IMR-90 (cell line): ENCODE measurements at regions not wholly inside any gene's neighbourhood (a gene's known extent, or its start where the extent isn't known, plus 50 kb on each side); places are given as distances from the start of the nearest gene placed in this dataset.

ENCODE experiments used
- FOS ChIP-seq: fragments of 150-350 bp; IDR thresholded peaks from 2 replicates; pipeline ENCODE4 v1.6.1; 2016; ENCODE audit warnings: low read depth, low read length
- MAFK ChIP-seq: IDR thresholded peaks from 2 replicates; pipeline ENCODE4 v1.6.1; 2012; ENCODE audit warnings: low read depth, low read length, improper control_type of control experiment
- MXI1 ChIP-seq: IDR thresholded peaks from 2 replicates; pipeline ENCODE4 v1.6.1; 2012; ENCODE audit warnings: low read depth, mild to moderate bottlenecking, low read length, moderate library complexity, borderline replicate concordance
- POLR2A ChIP-seq: IDR thresholded peaks from 2 replicates; pipeline ENCODE4 v1.6.1; 2012; ENCODE audit warnings: mild to moderate bottlenecking, low read depth, low read length
- RAD21 ChIP-seq: IDR thresholded peaks from 2 replicates; pipeline ENCODE4 v1.6.1; 2012; ENCODE audit warnings: low read length, improper control_type of control experiment
- RCOR1 ChIP-seq: IDR thresholded peaks from 2 replicates; pipeline ENCODE4 v1.6.1; 2012; ENCODE audit warnings: mild to moderate bottlenecking, low read length, improper control_type of control experiment; ENCODE audit not compliant: insufficient replicate concordance
- TF ChIP-seq, protein P1 (sequence below): conservative IDR thresholded peaks from 2 replicates; pipeline ENCODE4 v1.5.1; 2012; ENCODE audit warnings: mild to moderate bottlenecking, low read depth, low read length, improper control_type of control experiment

DNA sequence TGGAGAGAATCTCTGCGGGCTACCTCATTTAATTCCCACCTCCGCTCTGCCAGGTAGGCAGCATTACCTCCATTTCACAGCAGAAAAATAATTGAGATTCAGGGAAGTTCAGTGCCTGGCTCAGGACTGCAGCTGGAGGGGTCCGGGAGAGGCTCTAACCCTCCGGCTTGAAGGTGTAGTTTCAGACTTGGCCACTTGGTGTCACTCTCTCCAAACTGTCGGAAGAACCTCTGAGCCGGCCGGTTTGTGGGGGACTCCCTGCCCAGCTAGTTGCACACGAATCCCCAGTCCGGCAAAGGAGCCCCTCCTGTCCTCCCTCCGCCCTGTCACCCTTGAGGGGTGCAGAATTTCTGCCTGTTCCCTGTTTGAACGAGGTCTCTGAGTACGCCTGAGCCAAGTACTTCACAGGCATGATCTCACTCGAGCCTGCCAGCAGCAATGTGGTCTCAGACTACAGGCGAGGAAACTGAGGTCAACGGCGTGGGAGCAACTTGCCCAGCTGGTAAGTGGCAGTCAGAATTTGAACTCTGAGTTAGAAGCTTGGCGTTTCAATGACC, 144.7 kb upstream of the ZNF716 start:
- TF ChIP-seq MAFK (no peak), MXI1 (no peak), POLR2A (no peak), RAD21 (no peak), FOS (no peak), RCOR1 (no peak)
- TF ChIP-seq, protein P1, sequence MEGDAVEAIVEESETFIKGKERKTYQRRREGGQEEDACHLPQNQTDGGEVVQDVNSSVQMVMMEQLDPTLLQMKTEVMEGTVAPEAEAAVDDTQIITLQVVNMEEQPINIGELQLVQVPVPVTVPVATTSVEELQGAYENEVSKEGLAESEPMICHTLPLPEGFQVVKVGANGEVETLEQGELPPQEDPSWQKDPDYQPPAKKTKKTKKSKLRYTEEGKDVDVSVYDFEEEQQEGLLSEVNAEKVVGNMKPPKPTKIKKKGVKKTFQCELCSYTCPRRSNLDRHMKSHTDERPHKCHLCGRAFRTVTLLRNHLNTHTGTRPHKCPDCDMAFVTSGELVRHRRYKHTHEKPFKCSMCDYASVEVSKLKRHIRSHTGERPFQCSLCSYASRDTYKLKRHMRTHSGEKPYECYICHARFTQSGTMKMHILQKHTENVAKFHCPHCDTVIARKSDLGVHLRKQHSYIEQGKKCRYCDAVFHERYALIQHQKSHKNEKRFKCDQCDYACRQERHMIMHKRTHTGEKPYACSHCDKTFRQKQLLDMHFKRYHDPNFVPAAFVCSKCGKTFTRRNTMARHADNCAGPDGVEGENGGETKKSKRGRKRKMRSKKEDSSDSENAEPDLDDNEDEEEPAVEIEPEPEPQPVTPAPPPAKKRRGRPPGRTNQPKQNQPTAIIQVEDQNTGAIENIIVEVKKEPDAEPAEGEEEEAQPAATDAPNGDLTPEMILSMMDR: no peak
